ENCODE measurements at regions not wholly inside any gene's neighbourhood (a gene's known extent, or its start where the extent isn't known, plus 50 kb on each side); places are given as distances from the start of the nearest gene placed in this dataset.
A peak's percentile ranks its signal among the peaks of the same experiment; 100 is the strongest.

DNA sequence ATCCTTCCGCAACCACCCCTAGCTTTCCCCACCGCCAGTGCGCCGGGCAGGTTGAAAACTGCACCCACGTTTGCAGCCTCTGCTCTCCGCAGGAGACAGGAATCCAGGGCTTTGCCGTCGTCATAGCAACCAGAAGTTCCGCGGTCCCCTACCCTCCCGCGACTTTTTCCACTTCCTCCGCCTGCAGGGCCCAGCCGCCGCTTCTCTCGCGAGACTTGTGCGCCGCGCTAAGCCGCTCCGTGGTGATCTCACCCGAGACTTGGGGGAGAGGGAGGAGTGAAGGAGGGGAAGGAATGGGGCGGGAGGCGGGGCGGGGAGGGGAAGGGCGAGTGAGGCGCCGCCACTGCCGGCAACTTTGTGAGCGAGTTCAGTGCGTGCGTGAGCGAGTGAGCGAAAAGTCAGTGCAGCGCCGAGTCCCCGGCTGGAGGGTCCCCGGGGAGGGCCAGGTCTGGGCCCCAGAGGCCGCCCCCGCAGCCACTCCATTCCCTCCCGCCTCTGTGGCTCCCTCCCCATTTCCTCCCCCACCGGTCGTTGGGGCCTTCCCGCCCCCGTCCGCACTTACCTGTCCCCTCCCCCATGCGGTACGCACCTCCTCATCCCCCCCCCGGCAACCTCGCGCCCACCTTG lies 413.0 kb downstream of the PCNX1 start, which contains the start of gene SIPA1L1:
TSS of gene SIPA1L1 (plus strand) at position 370 of the 627 bp plus-strand sequence.
- in situ Hi-C loops (cut with MboI) (no loop called here), intact Hi-C loops (cut with micrococcal nuclease) (loop anchor here (5.0 to 10.0 kb wide), 4 partner anchors 42 to 183 kb away; no protein-coding TSS in a partner anchor)
- Histone ChIP-seq H3K9ac (ENCODE audit: insufficient read depth in 1 of 2, low read depth in 2 of 2, low read length in 2 of 2) (peak within 1 kb of the TSS; percentile 68 to 95), H3K36me3 (ENCODE audit: control insufficient read depth, insufficient read depth, low read length) (no peaks in the 10 kb centered on the region), H3K79me2 (ENCODE audit: control insufficient read depth, insufficient read depth, low read length) (peaks cover 13% of the 10 kb centered on the region; the same call in 2 of the 3 replicates), H3K9me1 (ENCODE audit: control insufficient read depth, insufficient read depth, low read length) (no peaks in the 10 kb centered on the region), H3K4me2 (ENCODE audit: insufficient read depth, low read length) (peak within 1 kb of the TSS; percentile 70), H2AFZ (ENCODE audit: low read depth, low read length) (peak within 1 kb of the TSS; percentile 67), H3K9me3 (replicated peaks; ENCODE audit: control insufficient read depth, insufficient read depth, low read depth, low read length) (no peaks in the 10 kb centered on the region), H3K27ac (ENCODE audit: extremely low read depth, low read depth, low read length) (peak within 1 kb of the TSS; percentile 85), H3K4me3 (peak within 1 kb of the TSS; percentile 81), H4K20me1 (replicated peaks; ENCODE audit: control insufficient read depth, insufficient read depth, low read length) (no peaks in the 10 kb centered on the region; the same call in 1 of the 2 replicates), H3K4me1 (replicated peaks in 1 of 2; ENCODE audit: control insufficient read depth in 2 of 2, insufficient read depth in 2 of 2, low read length in 2 of 2) (peaks cover 6 to 7% of the 10 kb centered on the region in 2 experiments), H3K27me3 (ENCODE audit: control insufficient read depth in 2 of 2, insufficient read depth in 2 of 2, low read length in 2 of 2) (no peaks in the 10 kb centered on the region)
- ChIA-PET POLR2A (interaction anchor here (0.6 kb wide), 1 partner anchor 11 kb away, joined by 3 read pairs; no protein-coding TSS in a partner anchor), CTCF (ENCODE audit: low intra/inter-chr PET ratio) (no interaction called here)
- no TSS peak for BruUV-seq (replicated peaks)
- DNase-seq (ENCODE audit: extremely low read depth in 1 of 4, low spot score in 3 of 4): peak; percentile 92 to 95 (median 94)
- whole genome bisulfite sequencing (ENCODE audit: insufficient coverage, low coverage, missing lambda C conversion rate): 5% methylated on average over 9 of the region's 52 CpGs
- peak; percentile 92 for ATAC-seq
- peak; percentile 83 for FAIRE-seq
- TF ChIP-seq HNRNPK (IDR thresholded peaks at IDR 0.05; ENCODE audit: low read depth, low read length, poor library complexity, severe bottlenecking) (peak; percentile 39), MAFK (IDR thresholded peaks at IDR 0.05; ENCODE audit: low read length) (no peak), SMARCC2 (IDR thresholded peaks at IDR 0.05; ENCODE audit: low read depth) (no peak), ZC3H8 (IDR thresholded peaks at IDR 0.05) (no peak), ARNT (IDR thresholded peaks at IDR 0.05) (no peak), ZNF3 (CRISPR knock-in tag; IDR thresholded peaks at IDR 0.05) (no peak), FOXP1 (CRISPR knock-in tag; IDR thresholded peaks at IDR 0.05) (no peak), SREBF2 (CRISPR knock-in tag; IDR thresholded peaks at IDR 0.05) (no peak), ZNF197 (CRISPR knock-in tag; IDR thresholded peaks at IDR 0.05; ENCODE audit: low read depth) (no peak), BRCA1 (IDR thresholded peaks at IDR 0.05) (no peak), BRCA1 (CRISPR knock-in tag; IDR thresholded peaks at IDR 0.05) (no peak), ZNF384 (IDR thresholded peaks at IDR 0.05; ENCODE audit: low read depth, low read length) (no peak), MCM5 (IDR thresholded peaks at IDR 0.05; ENCODE audit: low read depth) (no peak)
- TF ChIP-seq, protein P1, sequence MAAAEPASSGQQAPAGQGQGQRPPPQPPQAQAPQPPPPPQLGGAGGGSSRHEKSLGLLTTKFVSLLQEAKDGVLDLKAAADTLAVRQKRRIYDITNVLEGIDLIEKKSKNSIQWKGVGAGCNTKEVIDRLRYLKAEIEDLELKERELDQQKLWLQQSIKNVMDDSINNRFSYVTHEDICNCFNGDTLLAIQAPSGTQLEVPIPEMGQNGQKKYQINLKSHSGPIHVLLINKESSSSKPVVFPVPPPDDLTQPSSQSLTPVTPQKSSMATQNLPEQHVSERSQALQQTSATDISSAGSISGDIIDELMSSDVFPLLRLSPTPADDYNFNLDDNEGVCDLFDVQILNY (CRISPR knock-in tag; IDR thresholded peaks at IDR 0.05): no peak
- TF ChIP-seq, protein P2, sequence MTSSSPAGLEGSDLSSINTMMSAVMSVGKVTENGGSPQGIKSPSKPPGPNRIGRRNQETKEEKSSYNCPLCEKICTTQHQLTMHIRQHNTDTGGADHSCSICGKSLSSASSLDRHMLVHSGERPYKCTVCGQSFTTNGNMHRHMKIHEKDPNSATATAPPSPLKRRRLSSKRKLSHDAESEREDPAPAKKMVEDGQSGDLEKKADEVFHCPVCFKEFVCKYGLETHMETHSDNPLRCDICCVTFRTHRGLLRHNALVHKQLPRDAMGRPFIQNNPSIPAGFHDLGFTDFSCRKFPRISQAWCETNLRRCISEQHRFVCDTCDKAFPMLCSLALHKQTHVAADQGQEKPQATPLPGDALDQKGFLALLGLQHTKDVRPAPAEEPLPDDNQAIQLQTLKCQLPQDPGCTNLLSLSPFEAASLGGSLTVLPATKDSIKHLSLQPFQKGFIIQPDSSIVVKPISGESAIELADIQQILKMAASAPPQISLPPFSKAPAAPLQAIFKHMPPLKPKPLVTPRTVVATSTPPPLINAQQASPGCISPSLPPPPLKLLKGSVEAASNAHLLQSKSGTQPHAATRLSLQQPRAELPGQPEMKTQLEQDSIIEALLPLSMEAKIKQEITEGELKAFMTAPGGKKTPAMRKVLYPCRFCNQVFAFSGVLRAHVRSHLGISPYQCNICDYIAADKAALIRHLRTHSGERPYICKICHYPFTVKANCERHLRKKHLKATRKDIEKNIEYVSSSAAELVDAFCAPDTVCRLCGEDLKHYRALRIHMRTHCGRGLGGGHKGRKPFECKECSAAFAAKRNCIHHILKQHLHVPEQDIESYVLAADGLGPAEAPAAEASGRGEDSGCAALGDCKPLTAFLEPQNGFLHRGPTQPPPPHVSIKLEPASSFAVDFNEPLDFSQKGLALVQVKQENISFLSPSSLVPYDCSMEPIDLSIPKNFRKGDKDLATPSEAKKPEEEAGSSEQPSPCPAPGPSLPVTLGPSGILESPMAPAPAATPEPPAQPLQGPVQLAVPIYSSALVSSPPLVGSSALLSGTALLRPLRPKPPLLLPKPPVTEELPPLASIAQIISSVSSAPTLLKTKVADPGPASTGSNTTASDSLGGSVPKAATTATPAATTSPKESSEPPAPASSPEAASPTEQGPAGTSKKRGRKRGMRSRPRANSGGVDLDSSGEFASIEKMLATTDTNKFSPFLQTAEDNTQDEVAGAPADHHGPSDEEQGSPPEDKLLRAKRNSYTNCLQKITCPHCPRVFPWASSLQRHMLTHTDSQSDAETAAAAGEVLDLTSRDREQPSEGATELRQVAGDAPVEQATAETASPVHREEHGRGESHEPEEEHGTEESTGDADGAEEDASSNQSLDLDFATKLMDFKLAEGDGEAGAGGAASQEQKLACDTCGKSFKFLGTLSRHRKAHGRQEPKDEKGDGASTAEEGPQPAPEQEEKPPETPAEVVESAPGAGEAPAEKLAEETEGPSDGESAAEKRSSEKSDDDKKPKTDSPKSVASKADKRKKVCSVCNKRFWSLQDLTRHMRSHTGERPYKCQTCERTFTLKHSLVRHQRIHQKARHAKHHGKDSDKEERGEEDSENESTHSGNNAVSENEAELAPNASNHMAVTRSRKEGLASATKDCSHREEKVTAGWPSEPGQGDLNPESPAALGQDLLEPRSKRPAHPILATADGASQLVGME (CRISPR knock-in tag; IDR thresholded peaks at IDR 0.05): 0 out of 2 replicates have a peak, but pooled peaks have one; percentile 36
- TF ChIP-seq, protein P3, sequence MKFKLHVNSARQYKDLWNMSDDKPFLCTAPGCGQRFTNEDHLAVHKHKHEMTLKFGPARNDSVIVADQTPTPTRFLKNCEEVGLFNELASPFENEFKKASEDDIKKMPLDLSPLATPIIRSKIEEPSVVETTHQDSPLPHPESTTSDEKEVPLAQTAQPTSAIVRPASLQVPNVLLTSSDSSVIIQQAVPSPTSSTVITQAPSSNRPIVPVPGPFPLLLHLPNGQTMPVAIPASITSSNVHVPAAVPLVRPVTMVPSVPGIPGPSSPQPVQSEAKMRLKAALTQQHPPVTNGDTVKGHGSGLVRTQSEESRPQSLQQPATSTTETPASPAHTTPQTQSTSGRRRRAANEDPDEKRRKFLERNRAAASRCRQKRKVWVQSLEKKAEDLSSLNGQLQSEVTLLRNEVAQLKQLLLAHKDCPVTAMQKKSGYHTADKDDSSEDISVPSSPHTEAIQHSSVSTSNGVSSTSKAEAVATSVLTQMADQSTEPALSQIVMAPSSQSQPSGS (CRISPR knock-in tag; IDR thresholded peaks at IDR 0.05): no peak

Measured in K562 (cell line).